ENCODE measurements at regions not wholly inside any gene's neighbourhood (a gene's known extent, or its start where the extent isn't known, plus 50 kb on each side); places are given as distances from the start of the nearest gene placed in this dataset.

GRCh38 chr14:76580399-76580798, 180.9 kb upstream of the VASH1 start:
- intact Hi-C loops (cut with DNase I), result no loop called here
- Histone ChIP-seq H3K4me3 (no peak overlapping the region), H3K27me3 (no peaks in the 10 kb centered on the region), H3K27ac (no peak overlapping the region), H3K4me1 (ENCODE audit: insufficient read depth) (no peaks in the 10 kb centered on the region), H3K9me3 (no peaks in the 10 kb centered on the region), H3K36me3 (no peaks in the 10 kb centered on the region)
- TF ChIP-seq POLR2A (IDR thresholded peaks at IDR 0.05) (no peak), EP300 (IDR thresholded peaks at IDR 0.05) (no peak), CTCF (IDR thresholded peaks at IDR 0.05) (no peak)
- 67 to 85% (median 82%) methylated on average over 2 of the region's 2 CpGs for WGBS, 3 donors
- DNase-seq, result no peak

GRCh38 chr14:76580967-76581366, 180.3 kb upstream of the VASH1 start:
- no peak for TF ChIP-seq POLR2A (IDR thresholded peaks at IDR 0.05)
- no peak for TF ChIP-seq CTCF (IDR thresholded peaks at IDR 0.05)
- no peak for TF ChIP-seq EP300 (IDR thresholded peaks at IDR 0.05)
- Histone ChIP-seq H3K4me1 (ENCODE audit: insufficient read depth) (no peaks in the 10 kb centered on the region), H3K4me3 (no peak overlapping the region), H3K36me3 (no peaks in the 10 kb centered on the region), H3K27ac (no peak overlapping the region), H3K9me3 (no peaks in the 10 kb centered on the region), H3K27me3 (no peaks in the 10 kb centered on the region)
- WGBS, 3 donors, result 92 to 100% (median 93%) methylated on average over 1 of the region's 1 CpG
- no peak for DNase-seq
- intact Hi-C loops (cut with DNase I), result no loop called here

- no peaks in the 10 kb centered on the region for H3K27me3 ChIP-seq
- intact Hi-C loops (cut with DNase I), result no loop called here
- H3K27ac ChIP-seq, result no peak overlapping the region
- H3K4me1 ChIP-seq (ENCODE audit: insufficient read depth), result no peaks in the 10 kb centered on the region
- WGBS, 3 donors, result 50 to 76% (median 56%) methylated on average over 1 of the region's 1 CpG
- TF ChIP-seq CTCF (IDR thresholded peaks at IDR 0.05), result no peak
- no peak for TF ChIP-seq POLR2A (IDR thresholded peaks at IDR 0.05)
- TF ChIP-seq EP300 (IDR thresholded peaks at IDR 0.05), result no peak
- no peak overlapping the region for H3K4me3 ChIP-seq
- no peaks in the 10 kb centered on the region for H3K36me3 ChIP-seq
- no peak for DNase-seq
- no peaks in the 10 kb centered on the region for H3K9me3 ChIP-seq
Measured at GRCh38 chr14:76581592-76581991, 179.7 kb upstream of the VASH1 start.

- no peak overlapping the region for H3K4me3 ChIP-seq
- no peaks in the 10 kb centered on the region for H3K27me3 ChIP-seq
- H3K9me3 ChIP-seq, result no peaks in the 10 kb centered on the region
- no peaks in the 10 kb centered on the region for H3K4me1 ChIP-seq (ENCODE audit: insufficient read depth)
- DNase-seq, result no peak
- TF ChIP-seq POLR2A (IDR thresholded peaks at IDR 0.05) (no peak), EP300 (IDR thresholded peaks at IDR 0.05) (no peak)
- intact Hi-C loops (cut with DNase I), result no loop called here
- WGBS, 3 donors, result 60 to 82% (median 69%) methylated on average over 1 of the region's 1 CpG
- H3K36me3 ChIP-seq, result no peaks in the 10 kb centered on the region
- no peak overlapping the region for H3K27ac ChIP-seq
Measured at GRCh38 chr14:76582447-76582846, 178.8 kb upstream of the VASH1 start.

- TF ChIP-seq CTCF (IDR thresholded peaks at IDR 0.05) (no peak), EP300 (IDR thresholded peaks at IDR 0.05) (no peak), POLR2A (IDR thresholded peaks at IDR 0.05) (no peak)
- H3K36me3 ChIP-seq, result no peaks in the 10 kb centered on the region
- H3K4me3 ChIP-seq, result no peak overlapping the region
- H3K27ac ChIP-seq, result no peak overlapping the region
- DNase-seq, result no peak
- H3K4me1 ChIP-seq (ENCODE audit: insufficient read depth), result no peaks in the 10 kb centered on the region
- no peaks in the 10 kb centered on the region for H3K9me3 ChIP-seq
- intact Hi-C loops (cut with DNase I), result no loop called here
- H3K27me3 ChIP-seq, result no peaks in the 10 kb centered on the region
- whole genome bisulfite sequencing, 3 donors, result 48 to 61% (median 52%) methylated on average over 1 of the region's 1 CpG
Measured at GRCh38 chr14:76583174-76583573, 178.1 kb upstream of the VASH1 start.

All from ovary (tissue), 7 donors.